Neural crest cell (in vitro differentiated cells): ENCODE measurements at regions not wholly inside any gene's neighbourhood (a gene's known extent, or its start where the extent isn't known, plus 50 kb on each side); places are given as distances from the start of the nearest gene placed in this dataset.

Source experiments
- DNase-seq: peaks from one replicate; pipeline ENCODE4 v3.0.0; 2021; ENCODE audit warnings: low read depth, mixed read lengths, low spot score
- H3K27ac Mint-ChIP-seq: one replicate; pipeline ENCODE4 v1.8.0; 2021; ENCODE audit warnings: mild to moderate bottlenecking, mixed read lengths; ENCODE audit not compliant: unreplicated experiment
- H3K27me3 Mint-ChIP-seq: 2 replicates; pipeline ENCODE4 v1.8.0; 2021; ENCODE audit warnings: low read depth, mild to moderate bottlenecking, mixed read lengths
- H3K36me3 Mint-ChIP-seq: 2 replicates; pipeline ENCODE4 v1.8.0; 2021; ENCODE audit warnings: low read depth, mild to moderate bottlenecking, mixed read lengths
- H3K4me1 Mint-ChIP-seq: 2 replicates; pipeline ENCODE4 v1.8.0; 2021; ENCODE audit warnings: mixed read lengths
- H3K4me3 Mint-ChIP-seq: one replicate; pipeline ENCODE4 v1.8.0; 2021; ENCODE audit warnings: mild to moderate bottlenecking, mixed read lengths
- H3K9me3 Mint-ChIP-seq: 2 replicates; pipeline ENCODE4 v1.8.0; 2021; ENCODE audit warnings: mixed read lengths
- CTCF ChIP-seq: fragments of 200-600 bp; sonication (generic); conservative IDR thresholded peaks from 2 replicates; pipeline ENCODE4 v1.5.0; 2021; ENCODE audit warnings: antibody characterized with exemption, mild to moderate bottlenecking

DNA sequence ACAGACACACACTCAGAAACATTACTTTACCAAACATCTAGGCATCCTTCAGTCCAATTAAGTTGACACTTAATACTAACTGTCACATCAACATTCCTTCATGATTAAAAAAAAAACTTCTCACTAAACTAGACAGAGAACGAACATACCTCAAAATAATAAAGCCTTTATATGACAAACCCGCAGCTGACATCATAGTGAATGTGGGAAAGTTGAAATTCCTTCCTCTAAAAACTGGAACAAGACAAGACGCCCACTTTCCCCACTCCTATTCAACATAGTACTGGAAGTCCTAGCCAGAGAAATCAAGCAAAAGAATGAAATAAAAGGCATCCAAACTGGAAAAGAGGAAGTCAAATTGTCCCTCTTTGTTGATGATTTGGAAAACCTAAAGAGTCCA, 96.9 kb upstream of the PPP1R9A start:
- Mint-ChIP-seq H3K4me3 (no peak overlapping the region), H3K9me3 (no peaks in the 10 kb centered on the region), H3K27me3 (peaks cover 3% of the 10 kb centered on the region), H3K4me1 (no peaks in the 10 kb centered on the region), H3K36me3 (no peaks in the 10 kb centered on the region), H3K27ac (no peak overlapping the region)
- DNase-seq = no peak
- no peak for TF ChIP-seq CTCF

DNA sequence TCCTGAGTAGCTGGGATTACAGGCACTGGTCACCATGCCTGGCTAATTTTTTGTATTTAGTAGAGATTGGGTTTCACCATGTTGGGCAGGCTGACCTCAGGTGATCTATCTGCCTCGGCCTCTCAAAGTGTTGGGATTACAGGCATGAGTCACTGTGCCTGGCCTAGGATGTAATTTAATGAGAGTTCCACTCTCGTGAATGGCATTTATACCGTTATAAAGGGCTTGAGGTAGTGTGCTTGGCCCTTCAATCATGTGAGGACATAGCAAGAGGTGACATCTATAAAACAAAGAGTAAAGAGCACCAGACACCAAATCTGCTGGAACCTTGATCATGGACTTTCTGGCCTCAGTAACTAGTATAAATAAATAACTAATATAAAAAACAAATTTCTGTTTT, 93.5 kb upstream of the PPP1R9A start:
- H3K9me3 Mint-ChIP-seq = peaks cover 21% of the 10 kb centered on the region

GRCh38 chr7:94823947-94824346, 83.4 kb upstream of the PPP1R9A start:
- no peak for DNase-seq
- H3K4me3 Mint-ChIP-seq = no peak overlapping the region
- H3K9me3 Mint-ChIP-seq = peaks cover 24% of the 10 kb centered on the region
- H3K4me1 Mint-ChIP-seq = no peaks in the 10 kb centered on the region
- TF ChIP-seq CTCF = no peak
- H3K27ac Mint-ChIP-seq = no peak overlapping the region
- H3K36me3 Mint-ChIP-seq = peaks cover 14% of the 10 kb centered on the region
- H3K27me3 Mint-ChIP-seq = no peaks in the 10 kb centered on the region

More for the DNA sequence above, 93.5 kb upstream of the PPP1R9A start:
- DNase-seq = no peak
- no peaks in the 10 kb centered on the region for H3K27me3 Mint-ChIP-seq
- H3K4me1 Mint-ChIP-seq = no peaks in the 10 kb centered on the region
- H3K36me3 Mint-ChIP-seq = peaks cover 25% of the 10 kb centered on the region
- TF ChIP-seq CTCF = no peak
- no peak overlapping the region for H3K4me3 Mint-ChIP-seq
- H3K27ac Mint-ChIP-seq = no peak overlapping the region

DNA sequence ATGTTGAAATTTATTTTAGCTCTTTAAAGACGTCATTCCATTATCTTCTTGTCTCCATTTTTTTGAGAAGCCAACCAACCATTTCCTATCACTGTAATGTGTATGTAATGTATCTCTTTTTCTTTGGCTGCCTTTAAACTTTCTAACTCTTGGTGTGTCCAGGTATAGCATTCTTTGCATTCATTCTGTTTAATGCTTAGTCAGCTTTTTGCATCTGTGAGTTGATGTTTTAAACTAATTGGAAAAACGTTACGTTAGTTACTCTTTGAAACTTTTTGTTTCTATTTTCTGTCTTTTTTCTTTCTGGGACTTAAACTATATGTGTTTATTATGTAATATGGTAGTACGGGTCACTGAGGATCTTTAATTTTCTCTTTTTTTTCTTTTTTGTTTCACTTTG, 77.4 kb upstream of the PPP1R9A start:
- Mint-ChIP-seq H3K4me3 (no peak overlapping the region), H3K27ac (no peak overlapping the region), H3K9me3 (peaks cover 13% of the 10 kb centered on the region), H3K27me3 (no peaks in the 10 kb centered on the region), H3K4me1 (no peaks in the 10 kb centered on the region), H3K36me3 (no peaks in the 10 kb centered on the region)
- no peak for DNase-seq
- no peak for TF ChIP-seq CTCF

- no peak overlapping the region for H3K4me3 Mint-ChIP-seq
- peaks cover 5% of the 10 kb centered on the region for H3K9me3 Mint-ChIP-seq
- H3K27ac Mint-ChIP-seq = no peak overlapping the region
- no peak for DNase-seq
- TF ChIP-seq CTCF = no peak
- no peaks in the 10 kb centered on the region for H3K27me3 Mint-ChIP-seq
- no peaks in the 10 kb centered on the region for H3K4me1 Mint-ChIP-seq
- H3K36me3 Mint-ChIP-seq = no peaks in the 10 kb centered on the region
Measured at GRCh38 chr7:94832051-94832450, 75.3 kb upstream of the PPP1R9A start.

- Mint-ChIP-seq H3K27me3 (no peaks in the 10 kb centered on the region), H3K27ac (no peak overlapping the region), H3K9me3 (peaks cover 18% of the 10 kb centered on the region), H3K36me3 (peaks cover 14% of the 10 kb centered on the region), H3K4me1 (no peaks in the 10 kb centered on the region), H3K4me3 (no peak overlapping the region)
- TF ChIP-seq CTCF = no peak
- DNase-seq = no peak
Measured at GRCh38 chr7:94834359-94834758, 73.0 kb upstream of the PPP1R9A start.
